GM12878 (cell line): ENCODE measurements at regions not wholly inside any gene's neighbourhood (a gene's known extent, or its start where the extent isn't known, plus 50 kb on each side); places are given as distances from the start of the nearest gene placed in this dataset.

Experiments used
- BRCA1 ChIP-seq: IDR thresholded peaks from 2 replicates; pipeline ENCODE4 v1.6.1; 2011; ENCODE audit warnings: low read depth, low read length, improper control_type of control experiment
- E2F4 ChIP-seq: IDR thresholded peaks from 2 replicates; pipeline ENCODE4 v1.6.1; 2012; ENCODE audit warnings: low read depth, low read length, improper control_type of control experiment
- EP300 ChIP-seq, 2 experiments: fragments of 150-350 bp in 1 of 2; IDR thresholded peaks; 2 replicates each; pipeline ENCODE4 v1.6.1; 2011 to 2012; ENCODE audit warnings: low read depth in 2 of 2, low read length in 2 of 2, borderline replicate concordance in 1 of 2, improper control_type of control experiment in 1 of 2, inconsistent platforms in 1 of 2; ENCODE audit not compliant: control insufficient read depth in 1 of 2
- HDAC2 ChIP-seq: fragments of 200-600 bp; sonication (generic); IDR thresholded peaks from 2 replicates; pipeline ENCODE4 v1.6.1; 2017
- IRF4 ChIP-seq: IDR thresholded peaks from 2 replicates; pipeline ENCODE4 v1.6.1; 2011; ENCODE audit warnings: low read depth, low read length
- LARP7 ChIP-seq: fragments of 450-650 bp; IDR thresholded peaks from 2 replicates; pipeline ENCODE4 v1.6.1; 2017; ENCODE audit warnings: mild to moderate bottlenecking
- NBN ChIP-seq: fragments of 450-650 bp; IDR thresholded peaks from 2 replicates; pipeline ENCODE4 v1.6.1; 2016
- NFXL1 ChIP-seq: fragments of 450-650 bp; IDR thresholded peaks from 2 replicates; pipeline ENCODE4 v1.6.1; 2017; ENCODE audit warnings: antibody characterized with exemption, mild to moderate bottlenecking, borderline replicate concordance
- ZZZ3 ChIP-seq: IDR thresholded peaks from 2 replicates; pipeline ENCODE4 v1.6.1; 2011; ENCODE audit warnings: low read depth; ENCODE audit not compliant: control insufficient read depth, insufficient read length
- TF ChIP-seq, protein P1 (sequence below): fragments of 450-650 bp; IDR thresholded peaks from 2 replicates; pipeline ENCODE4 v1.6.1; 2017; ENCODE audit warnings: borderline replicate concordance
- TF ChIP-seq, protein P2 (sequence below): IDR thresholded peaks from 2 replicates; pipeline ENCODE4 v1.6.1; 2012; ENCODE audit warnings: low read depth, low read length, improper control_type of control experiment

DNA sequence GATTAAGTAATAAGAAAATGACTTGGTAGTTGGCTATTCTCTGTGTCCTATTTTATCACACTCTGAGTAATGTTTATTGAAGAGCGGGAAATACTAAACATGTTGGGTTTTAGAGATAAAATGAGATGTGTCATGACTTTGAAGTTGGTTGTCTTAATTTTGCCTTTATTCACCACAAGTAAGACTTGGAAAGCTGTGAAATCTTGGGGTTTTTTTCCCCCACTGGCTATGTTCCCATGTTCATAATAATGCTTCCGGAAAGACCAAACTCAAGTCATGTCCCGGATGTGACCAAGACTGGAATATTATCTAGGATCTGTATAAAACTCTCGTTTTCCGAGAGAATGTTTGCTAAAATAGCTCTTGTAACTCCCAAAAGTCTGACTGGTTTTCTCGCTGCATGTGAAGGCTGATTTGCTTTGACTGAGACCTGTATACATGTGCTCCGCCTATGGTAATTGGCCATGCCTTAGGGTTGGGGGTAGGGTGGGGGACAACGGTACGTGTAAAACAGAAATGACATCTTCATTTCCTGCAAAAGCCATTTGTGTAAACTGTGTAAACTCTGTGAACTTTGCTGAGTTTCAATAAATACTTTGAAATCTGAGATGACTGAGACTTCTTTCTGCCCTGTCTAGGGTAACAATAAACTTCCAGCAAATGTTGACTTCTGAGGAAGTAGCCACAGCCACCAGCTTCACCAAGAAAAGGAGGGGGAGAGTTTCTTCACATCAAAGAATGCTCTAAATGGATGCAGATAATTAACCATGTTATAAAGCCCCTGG is 169.6 kb downstream of the ZNF365 start (continued):
- TF ChIP-seq, protein P1, sequence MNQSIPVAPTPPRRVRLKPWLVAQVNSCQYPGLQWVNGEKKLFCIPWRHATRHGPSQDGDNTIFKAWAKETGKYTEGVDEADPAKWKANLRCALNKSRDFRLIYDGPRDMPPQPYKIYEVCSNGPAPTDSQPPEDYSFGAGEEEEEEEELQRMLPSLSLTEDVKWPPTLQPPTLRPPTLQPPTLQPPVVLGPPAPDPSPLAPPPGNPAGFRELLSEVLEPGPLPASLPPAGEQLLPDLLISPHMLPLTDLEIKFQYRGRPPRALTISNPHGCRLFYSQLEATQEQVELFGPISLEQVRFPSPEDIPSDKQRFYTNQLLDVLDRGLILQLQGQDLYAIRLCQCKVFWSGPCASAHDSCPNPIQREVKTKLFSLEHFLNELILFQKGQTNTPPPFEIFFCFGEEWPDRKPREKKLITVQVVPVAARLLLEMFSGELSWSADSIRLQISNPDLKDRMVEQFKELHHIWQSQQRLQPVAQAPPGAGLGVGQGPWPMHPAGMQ, result no peak
- TF ChIP-seq HDAC2, result no peak
- TF ChIP-seq LARP7, result no peak
- TF ChIP-seq IRF4, result no peak
- no peak for TF ChIP-seq NFXL1
- TF ChIP-seq ZZZ3, result no peak
- no peak for TF ChIP-seq EP300 (IDR thresholded peaks at IDR 0.05; ENCODE audit: borderline replicate concordance in 1 of 2, control insufficient read depth in 1 of 2, low read depth in 2 of 2, low read length in 2 of 2)
- TF ChIP-seq E2F4, result no peak
- TF ChIP-seq NBN, result no peak
- no peak for TF ChIP-seq BRCA1
- TF ChIP-seq, protein P2, sequence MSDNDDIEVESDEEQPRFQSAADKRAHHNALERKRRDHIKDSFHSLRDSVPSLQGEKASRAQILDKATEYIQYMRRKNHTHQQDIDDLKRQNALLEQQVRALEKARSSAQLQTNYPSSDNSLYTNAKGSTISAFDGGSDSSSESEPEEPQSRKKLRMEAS, result no peak
